ENCODE measurements at regions not wholly inside any gene's neighbourhood (a gene's known extent, or its start where the extent isn't known, plus 50 kb on each side); places are given as distances from the start of the nearest gene placed in this dataset.

GRCh38 chr10:121648493-121648892, 50.2 kb upstream of the FGFR2 start:
- no peaks in the 10 kb centered on the region for H3K4me1 Mint-ChIP-seq
- no peak for ATAC-seq
- peaks cover 3% of the 10 kb centered on the region for H3K27me3 Mint-ChIP-seq
- DNase-seq = no peak
- no peaks in the 10 kb centered on the region for H3K9me3 Mint-ChIP-seq
- no peak overlapping the region for H3K27ac Mint-ChIP-seq
- H3K4me3 Mint-ChIP-seq = no peak overlapping the region
- H3K36me3 Mint-ChIP-seq (ENCODE audit: low read depth) = no peaks in the 10 kb centered on the region

GRCh38 chr10:121648059-121648458, 49.8 kb upstream of the FGFR2 start:
- H3K4me1 Mint-ChIP-seq = no peaks in the 10 kb centered on the region
- peaks cover 3% of the 10 kb centered on the region for H3K27me3 Mint-ChIP-seq
- no peak for DNase-seq
- ATAC-seq = no peak
- no peaks in the 10 kb centered on the region for H3K9me3 Mint-ChIP-seq
- no peak overlapping the region for H3K27ac Mint-ChIP-seq
- no peak overlapping the region for H3K4me3 Mint-ChIP-seq
- H3K36me3 Mint-ChIP-seq (ENCODE audit: low read depth) = no peaks in the 10 kb centered on the region

All from activated naive CD8-positive, alpha-beta T cell treated with anti-CD3 and anti-CD28 coated beads, Interleukin-2, amount 50 U/mL, for 24 hours (primary cell).